Glutamatergic neuron (in vitro differentiated cells): ENCODE measurements at regions not wholly inside any gene's neighbourhood (a gene's known extent, or its start where the extent isn't known, plus 50 kb on each side); places are given as distances from the start of the nearest gene placed in this dataset.
"Not testable (repeated sequence)": the region's sequence is repeated elsewhere in the genome, so short reads cannot be mapped to it uniquely, and the experiment has no call there.

Experiments used
- DNase-seq: peaks from one replicate; pipeline ENCODE4 v3.0.0; 2022
- H3K27ac Mint-ChIP-seq: one replicate; pipeline ENCODE4 v1.8.0; 2020; ENCODE audit warnings: mild to moderate bottlenecking, mixed read lengths, inconsistent platforms; ENCODE audit not compliant: unreplicated experiment
- H3K27me3 Mint-ChIP-seq: one replicate; pipeline ENCODE4 v1.8.0; 2020; ENCODE audit warnings: mild to moderate bottlenecking, moderate library complexity, mixed read lengths, inconsistent platforms; ENCODE audit not compliant: unreplicated experiment
- H3K36me3 Mint-ChIP-seq: one replicate; pipeline ENCODE4 v1.8.0; 2020; ENCODE audit warnings: mild to moderate bottlenecking, mixed read lengths, inconsistent platforms; ENCODE audit not compliant: unreplicated experiment
- H3K4me1 Mint-ChIP-seq: one replicate; pipeline ENCODE4 v1.8.0; 2020; ENCODE audit warnings: mild to moderate bottlenecking, low read depth, mixed read lengths, inconsistent platforms; ENCODE audit not compliant: unreplicated experiment
- H3K4me3 Mint-ChIP-seq: one replicate; pipeline ENCODE4 v1.8.0; 2020; ENCODE audit warnings: mild to moderate bottlenecking, mixed read lengths, inconsistent platforms; ENCODE audit not compliant: unreplicated experiment
- H3K9me3 Mint-ChIP-seq: one replicate; pipeline ENCODE4 v1.8.0; 2020; ENCODE audit warnings: mild to moderate bottlenecking, moderate library complexity, mixed read lengths, inconsistent platforms; ENCODE audit not compliant: unreplicated experiment
- TF ChIP-seq, protein P1 (sequence below): fragments of 200-600 bp; sonication (generic); IDR thresholded peaks from one replicate; pipeline ENCODE4 v1.5.0; 2021; ENCODE audit not compliant: partially characterized antibody, unreplicated experiment

DNA sequence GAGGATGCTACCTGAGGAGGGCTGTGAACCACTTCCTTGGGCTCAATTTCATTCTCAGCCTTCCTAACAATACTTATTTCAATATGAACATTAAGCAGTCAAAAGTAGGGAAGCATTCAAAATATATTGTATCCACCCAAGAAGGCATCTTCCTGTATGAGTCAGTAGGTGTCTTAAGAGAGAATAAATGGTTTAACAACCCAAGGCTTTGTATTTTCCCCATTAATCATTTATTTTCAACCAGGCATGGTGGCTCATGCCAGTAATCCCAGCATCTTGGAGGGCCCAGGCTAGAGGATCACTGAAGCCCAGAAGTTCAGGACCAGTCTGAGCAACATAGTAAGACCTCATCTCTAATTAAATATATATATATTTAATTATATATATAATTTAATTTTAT is 74.5 kb upstream of the MARCKS start:
- no peaks in the 10 kb centered on the region for H3K9me3 Mint-ChIP-seq
- no peak for DNase-seq
- TF ChIP-seq, protein P1, sequence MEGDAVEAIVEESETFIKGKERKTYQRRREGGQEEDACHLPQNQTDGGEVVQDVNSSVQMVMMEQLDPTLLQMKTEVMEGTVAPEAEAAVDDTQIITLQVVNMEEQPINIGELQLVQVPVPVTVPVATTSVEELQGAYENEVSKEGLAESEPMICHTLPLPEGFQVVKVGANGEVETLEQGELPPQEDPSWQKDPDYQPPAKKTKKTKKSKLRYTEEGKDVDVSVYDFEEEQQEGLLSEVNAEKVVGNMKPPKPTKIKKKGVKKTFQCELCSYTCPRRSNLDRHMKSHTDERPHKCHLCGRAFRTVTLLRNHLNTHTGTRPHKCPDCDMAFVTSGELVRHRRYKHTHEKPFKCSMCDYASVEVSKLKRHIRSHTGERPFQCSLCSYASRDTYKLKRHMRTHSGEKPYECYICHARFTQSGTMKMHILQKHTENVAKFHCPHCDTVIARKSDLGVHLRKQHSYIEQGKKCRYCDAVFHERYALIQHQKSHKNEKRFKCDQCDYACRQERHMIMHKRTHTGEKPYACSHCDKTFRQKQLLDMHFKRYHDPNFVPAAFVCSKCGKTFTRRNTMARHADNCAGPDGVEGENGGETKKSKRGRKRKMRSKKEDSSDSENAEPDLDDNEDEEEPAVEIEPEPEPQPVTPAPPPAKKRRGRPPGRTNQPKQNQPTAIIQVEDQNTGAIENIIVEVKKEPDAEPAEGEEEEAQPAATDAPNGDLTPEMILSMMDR: no peak
- no peaks in the 10 kb centered on the region for H3K27me3 Mint-ChIP-seq
- H3K36me3 Mint-ChIP-seq: no peaks in the 10 kb centered on the region
- H3K4me1 Mint-ChIP-seq: no peaks in the 10 kb centered on the region
- H3K4me3 Mint-ChIP-seq: no peak overlapping the region
- no peak overlapping the region for H3K27ac Mint-ChIP-seq

DNA sequence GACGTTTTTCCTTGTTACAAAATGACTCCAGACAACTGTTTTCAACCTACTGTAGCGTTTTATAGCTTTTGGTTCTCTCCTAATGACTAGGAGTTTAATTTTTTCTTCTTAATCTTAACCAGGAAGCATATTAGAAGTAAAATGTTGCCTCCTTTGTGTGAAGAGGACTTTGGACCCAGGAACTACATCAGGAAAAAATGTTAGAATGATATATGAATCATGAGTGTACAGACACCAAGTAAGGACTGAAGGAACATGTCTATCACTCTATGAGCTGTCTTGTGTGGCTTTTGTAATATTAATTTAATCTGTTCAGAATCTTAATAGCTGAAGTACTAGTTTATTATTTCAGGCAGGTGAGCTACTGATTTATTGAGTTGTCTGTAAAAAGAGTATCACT is 71.0 kb upstream of the MARCKS start:
- H3K27ac Mint-ChIP-seq: no peak overlapping the region
- H3K36me3 Mint-ChIP-seq: no peaks in the 10 kb centered on the region
- no peaks in the 10 kb centered on the region for H3K9me3 Mint-ChIP-seq
- no peaks in the 10 kb centered on the region for H3K4me1 Mint-ChIP-seq
- no peak for DNase-seq
- H3K27me3 Mint-ChIP-seq: no peaks in the 10 kb centered on the region
- no peak overlapping the region for H3K4me3 Mint-ChIP-seq
- TF ChIP-seq, protein P1: no peak

GRCh38 chr6:113788586-113788985 is 68.6 kb upstream of the MARCKS start:
- DNase-seq: no peak
- Mint-ChIP-seq H3K4me3 (no peak overlapping the region), H3K27me3 (no peaks in the 10 kb centered on the region), H3K4me1 (no peaks in the 10 kb centered on the region), H3K27ac (no peak overlapping the region), H3K36me3 (no peaks in the 10 kb centered on the region), H3K9me3 (no peaks in the 10 kb centered on the region)
- TF ChIP-seq, protein P1: no peak

DNA sequence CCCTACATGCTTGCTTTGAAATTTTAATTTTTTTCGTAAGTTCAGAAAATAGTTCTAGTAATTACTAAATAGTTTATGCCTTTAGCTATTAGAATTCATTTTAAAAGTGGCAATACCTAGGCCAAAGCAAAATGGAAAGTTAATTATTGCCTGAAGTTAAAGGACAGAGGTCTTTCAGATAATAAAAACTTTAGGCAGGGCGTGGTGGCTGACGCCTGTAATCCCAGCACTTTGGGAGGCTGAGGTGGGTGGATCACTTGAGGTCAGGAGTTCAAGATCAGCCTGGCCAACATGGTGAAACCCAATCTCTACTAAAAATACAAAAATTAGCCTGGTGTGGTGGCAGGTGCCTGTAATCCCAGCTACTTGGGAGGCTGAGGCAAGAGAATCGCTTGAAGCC is 65.9 kb upstream of the MARCKS start:
- not testable (repeated sequence) for H3K9me3 Mint-ChIP-seq, H3K4me1 Mint-ChIP-seq, H3K36me3 Mint-ChIP-seq, H3K27ac Mint-ChIP-seq, DNase-seq, H3K4me3 Mint-ChIP-seq, H3K27me3 Mint-ChIP-seq

DNA sequence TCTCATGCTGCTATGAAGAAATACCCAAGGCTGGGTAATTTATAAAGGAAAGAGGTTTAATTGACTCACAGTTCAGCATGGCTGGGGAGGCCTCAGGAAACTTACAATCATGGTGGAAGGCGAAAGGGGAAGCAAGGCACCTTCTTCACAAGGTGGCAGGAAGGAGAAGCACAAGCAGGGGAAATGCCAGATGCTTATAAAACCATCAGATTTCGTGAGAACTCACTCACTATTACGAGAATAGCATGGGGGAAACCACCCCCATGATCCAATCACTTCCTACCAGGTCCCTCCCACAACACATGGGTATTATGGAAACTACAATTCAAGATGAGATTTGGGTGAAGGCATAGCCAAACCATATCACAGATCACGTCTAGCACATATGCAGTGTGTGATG is 61.8 kb upstream of the MARCKS start:
- DNase-seq, H3K27me3 Mint-ChIP-seq, H3K27ac Mint-ChIP-seq, H3K9me3 Mint-ChIP-seq, H3K4me3 Mint-ChIP-seq, H3K4me1 Mint-ChIP-seq, H3K36me3 Mint-ChIP-seq: not testable (repeated sequence)

DNA sequence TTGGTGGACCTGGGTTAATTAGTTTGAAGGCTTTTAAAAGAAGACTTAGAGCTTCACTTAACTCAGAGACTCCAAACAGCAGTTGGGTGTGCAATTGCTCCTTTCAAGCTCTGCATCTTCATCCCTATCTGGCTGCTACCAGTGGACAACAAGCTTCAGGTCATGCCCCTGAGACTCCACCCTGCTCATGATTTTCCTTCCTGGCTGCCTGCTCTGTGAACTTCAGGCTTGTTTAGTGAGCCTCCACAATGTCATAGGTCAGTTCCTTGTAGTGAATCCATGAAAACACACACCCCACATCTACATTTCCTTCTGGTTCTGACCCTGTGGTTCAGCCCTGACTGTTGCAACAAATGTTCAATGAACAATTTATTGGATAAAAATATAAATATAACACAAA is 61.1 kb upstream of the MARCKS start:
- TF ChIP-seq, protein P1: no peak
- DNase-seq: no peak
- H3K27ac Mint-ChIP-seq: no peak overlapping the region
- H3K9me3 Mint-ChIP-seq: no peaks in the 10 kb centered on the region
- no peak overlapping the region for H3K4me3 Mint-ChIP-seq
- no peaks in the 10 kb centered on the region for H3K36me3 Mint-ChIP-seq
- no peaks in the 10 kb centered on the region for H3K4me1 Mint-ChIP-seq
- H3K27me3 Mint-ChIP-seq: no peaks in the 10 kb centered on the region
